ENCODE measurements at regions not wholly inside any gene's neighbourhood (a gene's known extent, or its start where the extent isn't known, plus 50 kb on each side); places are given as distances from the start of the nearest gene placed in this dataset.

GRCh38 chr15:62787401-62787800, 255.1 kb upstream of the TPM1 start:
- TF ChIP-seq POLR2AphosphoS5 (IDR thresholded peaks at IDR 0.05; ENCODE audit: low read depth, low read length) (no peak), TAF1 (IDR thresholded peaks at IDR 0.05; ENCODE audit: low read depth, low read length) (no peak), POLR2A (IDR thresholded peaks at IDR 0.05; ENCODE audit: low read depth, low read length) (no peak)
